ENCODE measurements at regions not wholly inside any gene's neighbourhood (a gene's known extent, or its start where the extent isn't known, plus 50 kb on each side); places are given as distances from the start of the nearest gene placed in this dataset.

GRCh38 chr10:55203319-55203718 is 402.3 kb upstream of the PCDH15 start:
- Histone ChIP-seq H3K27me3 (no peaks in the 10 kb centered on the region), H3K36me3 (no peaks in the 10 kb centered on the region), H3K27ac (no peak overlapping the region), H3K4me3 (no peak overlapping the region), H3K9me3 (no peaks in the 10 kb centered on the region), H3K4me1 (no peaks in the 10 kb centered on the region)
- intact Hi-C loops (cut with DNase I; ENCODE audit: low total_unique reads): no loop called here
- DNase-seq: no peak
- in situ Hi-C loops (cut with MboI; ENCODE audit: low pct_ligation_motif_present in 1 of 4, low pct_unique_long_range_greater_than_20kb in 1 of 4, low sequenced_read_pairs in 3 of 4): no loop called here
- 22 to 32% methylated on average over 3 of the region's 3 CpGs for WGBS, 2 donors (ENCODE audit: low coverage in 1 of 2)
- no peak for TF ChIP-seq EP300 (IDR thresholded peaks at IDR 0.05; ENCODE audit: low read depth)
- no peak for TF ChIP-seq POLR2AphosphoS5 (IDR thresholded peaks at IDR 0.05)
- no peak for TF ChIP-seq POLR2A (IDR thresholded peaks at IDR 0.05)
- TF ChIP-seq, protein P1, sequence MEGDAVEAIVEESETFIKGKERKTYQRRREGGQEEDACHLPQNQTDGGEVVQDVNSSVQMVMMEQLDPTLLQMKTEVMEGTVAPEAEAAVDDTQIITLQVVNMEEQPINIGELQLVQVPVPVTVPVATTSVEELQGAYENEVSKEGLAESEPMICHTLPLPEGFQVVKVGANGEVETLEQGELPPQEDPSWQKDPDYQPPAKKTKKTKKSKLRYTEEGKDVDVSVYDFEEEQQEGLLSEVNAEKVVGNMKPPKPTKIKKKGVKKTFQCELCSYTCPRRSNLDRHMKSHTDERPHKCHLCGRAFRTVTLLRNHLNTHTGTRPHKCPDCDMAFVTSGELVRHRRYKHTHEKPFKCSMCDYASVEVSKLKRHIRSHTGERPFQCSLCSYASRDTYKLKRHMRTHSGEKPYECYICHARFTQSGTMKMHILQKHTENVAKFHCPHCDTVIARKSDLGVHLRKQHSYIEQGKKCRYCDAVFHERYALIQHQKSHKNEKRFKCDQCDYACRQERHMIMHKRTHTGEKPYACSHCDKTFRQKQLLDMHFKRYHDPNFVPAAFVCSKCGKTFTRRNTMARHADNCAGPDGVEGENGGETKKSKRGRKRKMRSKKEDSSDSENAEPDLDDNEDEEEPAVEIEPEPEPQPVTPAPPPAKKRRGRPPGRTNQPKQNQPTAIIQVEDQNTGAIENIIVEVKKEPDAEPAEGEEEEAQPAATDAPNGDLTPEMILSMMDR (IDR thresholded peaks at IDR 0.05): no peak

- 55% methylated on average over 2 of the region's 2 CpGs; no CpG with 5 or more reads in 1 of the 2 donors for WGBS, 2 donors (ENCODE audit: low coverage in 1 of 2)
Measured at GRCh38 chr10:55200020-55200419, 399.0 kb upstream of the PCDH15 start.

GRCh38 chr10:55191236-55191860 is 390.3 kb upstream of the PCDH15 start:
- H3K4me3 ChIP-seq: no peak overlapping the region
- H3K9me3 ChIP-seq: no peaks in the 10 kb centered on the region
- in situ Hi-C loops (cut with MboI; ENCODE audit: low pct_ligation_motif_present in 1 of 4, low pct_unique_long_range_greater_than_20kb in 1 of 4, low sequenced_read_pairs in 3 of 4): no loop called here
- no peak for TF ChIP-seq POLR2AphosphoS5 (IDR thresholded peaks at IDR 0.05)
- TF ChIP-seq, protein P1 (IDR thresholded peaks at IDR 0.05): no peak
- TF ChIP-seq EP300 (IDR thresholded peaks at IDR 0.05; ENCODE audit: low read depth): no peak
- TF ChIP-seq POLR2A (IDR thresholded peaks at IDR 0.05): no peak
- no peaks in the 10 kb centered on the region for H3K27me3 ChIP-seq
- no peak for DNase-seq
- no peaks in the 10 kb centered on the region for H3K36me3 ChIP-seq
- intact Hi-C loops (cut with DNase I; ENCODE audit: low total_unique reads): no loop called here
- no peak overlapping the region for H3K27ac ChIP-seq
- WGBS, 2 donors (ENCODE audit: low coverage in 1 of 2): 57 to 73% methylated on average over 2 of the region's 2 CpGs
- H3K4me1 ChIP-seq: no peaks in the 10 kb centered on the region

More at GRCh38 chr10:55200020-55200419, 399.0 kb upstream of the PCDH15 start:
- H3K4me1 ChIP-seq: no peaks in the 10 kb centered on the region
- intact Hi-C loops (cut with DNase I; ENCODE audit: low total_unique reads): no loop called here
- in situ Hi-C loops (cut with MboI; ENCODE audit: low pct_ligation_motif_present in 1 of 4, low pct_unique_long_range_greater_than_20kb in 1 of 4, low sequenced_read_pairs in 3 of 4): no loop called here
- TF ChIP-seq, protein P1 (IDR thresholded peaks at IDR 0.05): no peak
- TF ChIP-seq POLR2AphosphoS5 (IDR thresholded peaks at IDR 0.05) (no peak), POLR2A (IDR thresholded peaks at IDR 0.05) (no peak), EP300 (IDR thresholded peaks at IDR 0.05; ENCODE audit: low read depth) (no peak)
- no peak overlapping the region for H3K4me3 ChIP-seq
- H3K9me3 ChIP-seq: no peaks in the 10 kb centered on the region
- no peak overlapping the region for H3K27ac ChIP-seq
- no peaks in the 10 kb centered on the region for H3K36me3 ChIP-seq
- no peak for DNase-seq
- H3K27me3 ChIP-seq: no peaks in the 10 kb centered on the region

DNA sequence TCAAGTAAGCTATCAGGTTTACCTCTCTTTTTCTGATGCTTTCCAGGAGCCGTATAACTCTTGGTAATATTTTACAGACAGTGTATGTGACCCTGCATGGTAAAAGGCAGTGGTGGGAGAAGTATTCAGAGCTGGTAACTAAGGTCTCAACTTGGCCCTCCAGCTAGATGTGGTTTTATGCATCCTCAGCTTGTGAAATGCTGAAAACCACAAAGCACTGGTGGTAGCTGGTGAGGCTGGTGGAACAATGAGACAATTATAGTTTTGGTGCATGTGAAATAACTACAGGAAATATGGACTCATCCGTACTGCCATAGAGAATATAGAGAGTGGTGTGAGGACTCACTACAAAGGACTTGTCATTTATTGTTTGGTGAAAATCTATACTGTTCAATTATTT is 383.0 kb upstream of the PCDH15 start:
- Histone ChIP-seq H3K4me3 (no peak overlapping the region), H3K27ac (no peak overlapping the region), H3K4me1 (no peaks in the 10 kb centered on the region), H3K36me3 (no peaks in the 10 kb centered on the region), H3K9me3 (no peaks in the 10 kb centered on the region), H3K27me3 (no peaks in the 10 kb centered on the region)
- in situ Hi-C loops (cut with MboI; ENCODE audit: low pct_ligation_motif_present in 1 of 4, low pct_unique_long_range_greater_than_20kb in 1 of 4, low sequenced_read_pairs in 3 of 4): no loop called here
- no peak for DNase-seq
- TF ChIP-seq EP300 (IDR thresholded peaks at IDR 0.05; ENCODE audit: low read depth) (no peak), POLR2A (IDR thresholded peaks at IDR 0.05) (no peak), POLR2AphosphoS5 (IDR thresholded peaks at IDR 0.05) (no peak)
- TF ChIP-seq, protein P1 (IDR thresholded peaks at IDR 0.05): no peak
- intact Hi-C loops (cut with DNase I; ENCODE audit: low total_unique reads): no loop called here
- 42 to 63% methylated on average over 2 of the region's 2 CpGs for WGBS, 2 donors (ENCODE audit: low coverage in 1 of 2)
